Neural progenitor cell (in vitro differentiated cells): ENCODE measurements at regions not wholly inside any gene's neighbourhood (a gene's known extent, or its start where the extent isn't known, plus 50 kb on each side); places are given as distances from the start of the nearest gene placed in this dataset.

Experiments used
- EZH2 ChIP-seq: fragments of 200-600 bp; sonication (generic); IDR thresholded peaks from 2 replicates; pipeline ENCODE4 v1.6.1; 2017; ENCODE audit warnings: antibody characterized with exemption, mild to moderate bottlenecking, moderate library complexity
- EZH2phosphoT487 ChIP-seq: fragments of 200-600 bp; sonication (generic); IDR thresholded peaks from 2 replicates; pipeline ENCODE4 v1.6.1; 2017; ENCODE audit warnings: antibody characterized with exemption
- TF ChIP-seq, protein P1 (sequence below): fragments of 200-600 bp; sonication (generic); IDR thresholded peaks from 2 replicates; pipeline ENCODE4 v1.5.1; 2017; ENCODE audit warnings: antibody characterized with exemption, mild to moderate bottlenecking

DNA sequence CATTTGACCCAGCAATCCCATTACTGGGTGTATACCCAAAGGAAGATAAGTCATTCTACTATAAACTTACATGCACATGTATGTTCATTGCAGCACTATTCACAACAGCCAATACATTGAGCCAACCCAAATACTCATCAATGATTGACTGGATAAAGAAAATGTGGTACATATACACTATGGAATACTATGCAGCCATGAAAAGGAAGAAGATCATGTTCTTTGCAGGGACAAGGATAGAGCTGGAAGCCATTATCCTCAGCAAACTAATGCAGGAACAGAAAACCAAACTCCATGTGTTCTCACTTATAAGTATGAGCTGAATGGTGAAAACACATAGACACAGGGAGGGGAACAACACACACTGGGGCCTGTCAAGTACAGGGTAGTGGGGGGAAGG, 226.7 kb upstream of the HNMT start:
- TF ChIP-seq, protein P1, sequence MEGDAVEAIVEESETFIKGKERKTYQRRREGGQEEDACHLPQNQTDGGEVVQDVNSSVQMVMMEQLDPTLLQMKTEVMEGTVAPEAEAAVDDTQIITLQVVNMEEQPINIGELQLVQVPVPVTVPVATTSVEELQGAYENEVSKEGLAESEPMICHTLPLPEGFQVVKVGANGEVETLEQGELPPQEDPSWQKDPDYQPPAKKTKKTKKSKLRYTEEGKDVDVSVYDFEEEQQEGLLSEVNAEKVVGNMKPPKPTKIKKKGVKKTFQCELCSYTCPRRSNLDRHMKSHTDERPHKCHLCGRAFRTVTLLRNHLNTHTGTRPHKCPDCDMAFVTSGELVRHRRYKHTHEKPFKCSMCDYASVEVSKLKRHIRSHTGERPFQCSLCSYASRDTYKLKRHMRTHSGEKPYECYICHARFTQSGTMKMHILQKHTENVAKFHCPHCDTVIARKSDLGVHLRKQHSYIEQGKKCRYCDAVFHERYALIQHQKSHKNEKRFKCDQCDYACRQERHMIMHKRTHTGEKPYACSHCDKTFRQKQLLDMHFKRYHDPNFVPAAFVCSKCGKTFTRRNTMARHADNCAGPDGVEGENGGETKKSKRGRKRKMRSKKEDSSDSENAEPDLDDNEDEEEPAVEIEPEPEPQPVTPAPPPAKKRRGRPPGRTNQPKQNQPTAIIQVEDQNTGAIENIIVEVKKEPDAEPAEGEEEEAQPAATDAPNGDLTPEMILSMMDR = no peak
- no peak for TF ChIP-seq EZH2
- no peak for TF ChIP-seq EZH2phosphoT487
